ENCODE measurements at regions not wholly inside any gene's neighbourhood (a gene's known extent, or its start where the extent isn't known, plus 50 kb on each side); places are given as distances from the start of the nearest gene placed in this dataset.

GRCh38 chr2:187775196-187775595 lies 221.0 kb upstream of the TFPI start:
- no CpG with 5 or more reads among the region's 2 CpGs for WGBS
- Histone ChIP-seq H3K9ac (ENCODE audit: low read length) (no peak overlapping the region), H3K9me3 (ENCODE audit: control insufficient read depth, low read length) (no peaks in the 10 kb centered on the region), H4K8ac (ENCODE audit: low read length) (no peak overlapping the region), H3K14ac (ENCODE audit: low read length in 2 of 2) (peak overlapping the region in 1 of 2 experiments; percentile 36), H2BK15ac (ENCODE audit: low read depth, poor library complexity, severe bottlenecking) (no peak overlapping the region), H3K23ac (ENCODE audit: low read length in 2 of 2) (no peak overlapping the region), H2BK120ac (ENCODE audit: low read depth, low read length) (no peak overlapping the region), H3K27ac (ENCODE audit: low read length, poor library complexity, severe bottlenecking) (no peak overlapping the region), H3K4me2 (ENCODE audit: low read length, poor library complexity, severe bottlenecking) (no peak overlapping the region), H3K27me3 (ENCODE audit: control insufficient read depth in 1 of 2, insufficient read depth in 1 of 2, low read length in 2 of 2) (no peaks in the 10 kb centered on the region), H2BK5ac (ENCODE audit: low read depth, low read length, poor library complexity, severe bottlenecking) (no peak overlapping the region), H2BK12ac (ENCODE audit: low read length in 2 of 2) (no peak overlapping the region), H2AK5ac (ENCODE audit: low read length, severe bottlenecking) (no peak overlapping the region), H3K4me1 (ENCODE audit: control insufficient read depth, insufficient read depth, low read depth, low read length) (no peaks in the 10 kb centered on the region), H3K4ac (ENCODE audit: low read depth in 1 of 2, low read length in 2 of 2) (no peak overlapping the region), H3K18ac (ENCODE audit: low read depth in 1 of 2, low read length in 2 of 2) (no peak overlapping the region), H2AFZ (ENCODE audit: low read depth, low read length) (no peak overlapping the region), H3K36me3 (ENCODE audit: control insufficient read depth in 1 of 2, insufficient read depth in 2 of 2, low read depth in 1 of 2, low read length in 2 of 2) (no peaks in the 10 kb centered on the region), H3K79me1 (replicated peaks; ENCODE audit: low read length, poor library complexity, severe bottlenecking) (no peaks in the 10 kb centered on the region), H3K4me3 (ENCODE audit: insufficient read depth in 1 of 2, low read depth in 1 of 2, low read length in 2 of 2) (no peak overlapping the region), H4K91ac (ENCODE audit: low read length) (no peak overlapping the region)
- DNase-seq, result no peak

- DNase-seq, result no peak
- H4K91ac ChIP-seq (ENCODE audit: low read length), result no peak overlapping the region
- no peak overlapping the region for H2AK5ac ChIP-seq (ENCODE audit: low read length, severe bottlenecking)
- H3K4me2 ChIP-seq (ENCODE audit: low read length, poor library complexity, severe bottlenecking), result no peak overlapping the region
- H3K14ac ChIP-seq (ENCODE audit: low read length in 2 of 2), result no peak overlapping the region
- H3K4ac ChIP-seq (ENCODE audit: low read depth in 1 of 2, low read length in 2 of 2), result no peak overlapping the region
- no peaks in the 10 kb centered on the region for H3K36me3 ChIP-seq (ENCODE audit: control insufficient read depth in 1 of 2, insufficient read depth in 2 of 2, low read depth in 1 of 2, low read length in 2 of 2)
- no CpG with 5 or more reads among the region's 1 CpG for WGBS
- H3K18ac ChIP-seq (ENCODE audit: low read depth in 1 of 2, low read length in 2 of 2), result no peak overlapping the region
- no peak overlapping the region for H2BK15ac ChIP-seq (ENCODE audit: low read depth, poor library complexity, severe bottlenecking)
- H2BK12ac ChIP-seq (ENCODE audit: low read length in 2 of 2), result no peak overlapping the region
- H3K23ac ChIP-seq (ENCODE audit: low read length in 2 of 2), result no peak overlapping the region
- no peaks in the 10 kb centered on the region for H3K9me3 ChIP-seq (ENCODE audit: control insufficient read depth, low read length)
- no peak overlapping the region for H3K4me3 ChIP-seq (ENCODE audit: insufficient read depth in 1 of 2, low read depth in 1 of 2, low read length in 2 of 2)
- H4K8ac ChIP-seq (ENCODE audit: low read length), result no peak overlapping the region
- H2BK120ac ChIP-seq (ENCODE audit: low read depth, low read length), result no peak overlapping the region
- no peak overlapping the region for H3K9ac ChIP-seq (ENCODE audit: low read length)
- no peaks in the 10 kb centered on the region for H3K27me3 ChIP-seq (ENCODE audit: control insufficient read depth in 1 of 2, insufficient read depth in 1 of 2, low read length in 2 of 2)
- no peak overlapping the region for H2BK5ac ChIP-seq (ENCODE audit: low read depth, low read length, poor library complexity, severe bottlenecking)
- no peaks in the 10 kb centered on the region for H3K4me1 ChIP-seq (ENCODE audit: control insufficient read depth, insufficient read depth, low read depth, low read length)
- no peak overlapping the region for H2AFZ ChIP-seq (ENCODE audit: low read depth, low read length)
- H3K27ac ChIP-seq (ENCODE audit: low read length, poor library complexity, severe bottlenecking), result no peak overlapping the region
- no peaks in the 10 kb centered on the region for H3K79me1 ChIP-seq (replicated peaks; ENCODE audit: low read length, poor library complexity, severe bottlenecking)
These were observed 221.4 kb upstream of the TFPI start for GRCh38 chr2:187775651-187776050.

- Histone ChIP-seq H3K27me3 (ENCODE audit: control insufficient read depth in 1 of 2, insufficient read depth in 1 of 2, low read length in 2 of 2) (no peaks in the 10 kb centered on the region), H3K9ac (ENCODE audit: low read length) (no peak overlapping the region), H2AK5ac (ENCODE audit: low read length, severe bottlenecking) (no peak overlapping the region), H3K4me1 (ENCODE audit: control insufficient read depth, insufficient read depth, low read depth, low read length) (no peaks in the 10 kb centered on the region), H3K79me1 (replicated peaks; ENCODE audit: low read length, poor library complexity, severe bottlenecking) (no peaks in the 10 kb centered on the region), H4K8ac (ENCODE audit: low read length) (no peak overlapping the region), H4K91ac (ENCODE audit: low read length) (no peak overlapping the region), H3K18ac (ENCODE audit: low read depth in 1 of 2, low read length in 2 of 2) (no peak overlapping the region), H2BK5ac (ENCODE audit: low read depth, low read length, poor library complexity, severe bottlenecking) (no peak overlapping the region), H3K27ac (ENCODE audit: low read length, poor library complexity, severe bottlenecking) (no peak overlapping the region), H2AFZ (ENCODE audit: low read depth, low read length) (no peak overlapping the region), H3K36me3 (ENCODE audit: control insufficient read depth in 1 of 2, insufficient read depth in 2 of 2, low read depth in 1 of 2, low read length in 2 of 2) (no peaks in the 10 kb centered on the region), H2BK15ac (ENCODE audit: low read depth, poor library complexity, severe bottlenecking) (no peak overlapping the region), H3K4me3 (ENCODE audit: insufficient read depth in 1 of 2, low read depth in 1 of 2, low read length in 2 of 2) (no peak overlapping the region), H3K4me2 (ENCODE audit: low read length, poor library complexity, severe bottlenecking) (no peak overlapping the region), H3K14ac (ENCODE audit: low read length in 2 of 2) (no peak overlapping the region), H3K9me3 (ENCODE audit: control insufficient read depth, low read length) (no peaks in the 10 kb centered on the region), H3K23ac (ENCODE audit: low read length in 2 of 2) (no peak overlapping the region), H3K4ac (ENCODE audit: low read depth in 1 of 2, low read length in 2 of 2) (no peak overlapping the region), H2BK120ac (ENCODE audit: low read depth, low read length) (no peak overlapping the region), H2BK12ac (ENCODE audit: low read length in 2 of 2) (no peak overlapping the region)
- DNase-seq, result no peak
These were observed 228.1 kb upstream of the TFPI start for GRCh38 chr2:187782301-187782700.

- no peak overlapping the region for H2BK120ac ChIP-seq (ENCODE audit: low read depth, low read length)
- H2AFZ ChIP-seq (ENCODE audit: low read depth, low read length), result no peak overlapping the region
- no peak overlapping the region for H2BK15ac ChIP-seq (ENCODE audit: low read depth, poor library complexity, severe bottlenecking)
- H3K9me3 ChIP-seq (ENCODE audit: control insufficient read depth, low read length), result no peaks in the 10 kb centered on the region
- H2BK5ac ChIP-seq (ENCODE audit: low read depth, low read length, poor library complexity, severe bottlenecking), result no peak overlapping the region
- H2BK12ac ChIP-seq (ENCODE audit: low read length in 2 of 2), result no peak overlapping the region
- 85% methylated on average over 1 of the region's 1 CpG for WGBS
- H3K18ac ChIP-seq (ENCODE audit: low read depth in 1 of 2, low read length in 2 of 2), result no peak overlapping the region
- no peaks in the 10 kb centered on the region for H3K36me3 ChIP-seq (ENCODE audit: control insufficient read depth in 1 of 2, insufficient read depth in 2 of 2, low read depth in 1 of 2, low read length in 2 of 2)
- no peak for DNase-seq
- H3K79me1 ChIP-seq (replicated peaks; ENCODE audit: low read length, poor library complexity, severe bottlenecking), result no peaks in the 10 kb centered on the region
- no peak overlapping the region for H3K27ac ChIP-seq (ENCODE audit: low read length, poor library complexity, severe bottlenecking)
- no peak overlapping the region for H3K23ac ChIP-seq (ENCODE audit: low read length in 2 of 2)
- H3K4ac ChIP-seq (ENCODE audit: low read depth in 1 of 2, low read length in 2 of 2), result no peak overlapping the region
- no peaks in the 10 kb centered on the region for H3K27me3 ChIP-seq (ENCODE audit: control insufficient read depth in 1 of 2, insufficient read depth in 1 of 2, low read length in 2 of 2)
- H4K8ac ChIP-seq (ENCODE audit: low read length), result no peak overlapping the region
- H3K4me1 ChIP-seq (ENCODE audit: control insufficient read depth, insufficient read depth, low read depth, low read length), result no peaks in the 10 kb centered on the region
- H2AK5ac ChIP-seq (ENCODE audit: low read length, severe bottlenecking), result no peak overlapping the region
- H3K14ac ChIP-seq (ENCODE audit: low read length in 2 of 2), result no peak overlapping the region
- H3K9ac ChIP-seq (ENCODE audit: low read length), result no peak overlapping the region
- H3K4me3 ChIP-seq (ENCODE audit: insufficient read depth in 1 of 2, low read depth in 1 of 2, low read length in 2 of 2), result no peak overlapping the region
- H3K4me2 ChIP-seq (ENCODE audit: low read length, poor library complexity, severe bottlenecking), result no peak overlapping the region
- no peak overlapping the region for H4K91ac ChIP-seq (ENCODE audit: low read length)
These were observed 229.2 kb upstream of the TFPI start for GRCh38 chr2:187783446-187783845.
